H9 (cell line): ENCODE measurements at regions not wholly inside any gene's neighbourhood (a gene's known extent, or its start where the extent isn't known, plus 50 kb on each side); places are given as distances from the start of the nearest gene placed in this dataset.

ENCODE experiments used
- DNase-seq: peaks from one replicate; pipeline ENCODE4 v3.0.0-alpha.2; 2017
- H2AFZ ChIP-seq: one replicate; pipeline ENCODE4 v1.6.1; 2013; ENCODE audit warnings: mild to moderate bottlenecking, low read length, control low read depth, moderate library complexity
- H2AK5ac ChIP-seq: 2 replicates; pipeline ENCODE4 v1.6.1; 2013; ENCODE audit warnings: low read length, control low read depth, mixed read lengths; ENCODE audit not compliant: insufficient read length
- H2BK120ac ChIP-seq: one replicate; pipeline ENCODE4 v1.6.1; 2013; ENCODE audit warnings: low read depth, mild to moderate bottlenecking, low read length, control low read depth, inconsistent platforms; ENCODE audit not compliant: poor library complexity, severe bottlenecking
- H2BK12ac ChIP-seq: 2 replicates; pipeline ENCODE4 v1.6.1; 2013; ENCODE audit warnings: low read length, control low read depth, mixed read lengths, low read depth; ENCODE audit not compliant: insufficient read length
- H2BK15ac ChIP-seq: 2 replicates; pipeline ENCODE4 v1.6.1; 2013; ENCODE audit warnings: low read depth, low read length, control low read depth
- H2BK20ac ChIP-seq: one replicate; pipeline ENCODE4 v1.6.1; 2013; ENCODE audit warnings: low read depth, mild to moderate bottlenecking, low read length, control low read depth, inconsistent platforms; ENCODE audit not compliant: poor library complexity, severe bottlenecking
- H2BK5ac ChIP-seq: 2 replicates; pipeline ENCODE4 v1.6.1; 2013; ENCODE audit warnings: low read length, control low read depth, mixed read lengths; ENCODE audit not compliant: insufficient read length
- H3K14ac ChIP-seq: 2 replicates; pipeline ENCODE4 v1.6.1; 2013; ENCODE audit warnings: low read length, control low read depth; ENCODE audit not compliant: insufficient read depth
- H3K18ac ChIP-seq: 2 replicates; pipeline ENCODE4 v1.6.1; 2013; ENCODE audit warnings: low read depth, mild to moderate bottlenecking, mixed read lengths, low read length, control low read depth; ENCODE audit not compliant: insufficient read length
- H3K23ac ChIP-seq: 2 replicates; pipeline ENCODE4 v1.6.1; 2013; ENCODE audit warnings: low read length, control low read depth, mixed read lengths, low read depth; ENCODE audit not compliant: insufficient read length
- H3K23me2 ChIP-seq: 2 replicates; pipeline ENCODE4 v1.6.1; 2013; ENCODE audit warnings: low read depth, mild to moderate bottlenecking, mixed read lengths, low read length, control low read depth; ENCODE audit not compliant: insufficient read length, poor library complexity, severe bottlenecking
- H3K27ac ChIP-seq: 2 replicates; pipeline ENCODE4 v1.5.1; 2013; ENCODE audit warnings: low read length, control low read depth, mixed read lengths, low read depth; ENCODE audit not compliant: insufficient read length
- H3K27me3 ChIP-seq: 2 replicates; pipeline ENCODE4 v1.6.1; 2013; ENCODE audit warnings: low read length, control low read depth, inconsistent platforms; ENCODE audit not compliant: insufficient read depth
- H3K4ac ChIP-seq: 2 replicates; pipeline ENCODE4 v1.6.1; 2013; ENCODE audit warnings: low read depth, mild to moderate bottlenecking, control low read depth, inconsistent platforms, low read length, moderate library complexity
- H3K4me1 ChIP-seq: 2 replicates; pipeline ENCODE4 v1.6.1; 2013; ENCODE audit warnings: low read length, control low read depth, inconsistent platforms; ENCODE audit not compliant: insufficient read depth
- H3K4me2 ChIP-seq: 2 replicates; pipeline ENCODE4 v1.6.1; 2013; ENCODE audit warnings: low read length, control low read depth, mixed read lengths; ENCODE audit not compliant: insufficient read length, insufficient read depth
- H3K56ac ChIP-seq: 2 replicates; pipeline ENCODE4 v1.6.1; 2013; ENCODE audit warnings: low read depth, mild to moderate bottlenecking, mixed read lengths, low read length, control low read depth; ENCODE audit not compliant: insufficient read length
- H3K79me1 ChIP-seq: 2 replicates; pipeline ENCODE4 v1.6.1; 2013; ENCODE audit warnings: low read depth, mild to moderate bottlenecking, moderate library complexity, low read length, control low read depth, inconsistent platforms; ENCODE audit not compliant: insufficient read depth, poor library complexity, severe bottlenecking
- H3K79me2 ChIP-seq: 2 replicates; pipeline ENCODE4 v1.6.1; 2013; ENCODE audit warnings: low read length, control low read depth, inconsistent platforms; ENCODE audit not compliant: insufficient read depth
- H3K9ac ChIP-seq: 2 replicates; pipeline ENCODE4 v1.6.1; 2013; ENCODE audit warnings: low read length, control low read depth, mixed read lengths; ENCODE audit not compliant: insufficient read length; ENCODE audit errors: extremely low read depth
- H3K9me3 ChIP-seq: one replicate; pipeline ENCODE4 v1.6.1; 2013; ENCODE audit warnings: low read depth, low read length, inconsistent platforms; ENCODE audit not compliant: control insufficient read depth
- H3T11ph ChIP-seq: one replicate; pipeline ENCODE4 v1.6.1; 2013; ENCODE audit warnings: mild to moderate bottlenecking, low read length, control low read depth, inconsistent platforms
- H4K20me1 ChIP-seq: one replicate; pipeline ENCODE4 v1.6.1; 2013; ENCODE audit not compliant: control insufficient read depth, insufficient read length, insufficient read depth
- H4K5ac ChIP-seq: 2 replicates; pipeline ENCODE4 v1.6.1; 2013; ENCODE audit warnings: low read depth, mild to moderate bottlenecking, mixed read lengths, low read length, control low read depth; ENCODE audit not compliant: insufficient read length
- H4K8ac ChIP-seq: replicated peaks from 2 replicates; pipeline ENCODE4 v1.6.1; 2013; ENCODE audit warnings: low read length, control low read depth, mixed read lengths, low read depth; ENCODE audit not compliant: insufficient read length
- H4K91ac ChIP-seq: 2 replicates; pipeline ENCODE4 v1.6.1; 2013; ENCODE audit warnings: low read depth, mild to moderate bottlenecking, moderate library complexity, mixed read lengths, low read length, control low read depth; ENCODE audit not compliant: insufficient read length
- H3K27ac Mint-ChIP-seq, 3 experiments: 2 replicates in 2 of 3; 3 replicates in 1 of 3; pipeline ENCODE4 v1.8.0; 2020 to 2021; ENCODE audit warnings: mixed read lengths in 3 of 3, mild to moderate bottlenecking in 1 of 3, moderate library complexity in 1 of 3
- H3K27me3 Mint-ChIP-seq: 2 replicates; pipeline ENCODE4 v1.8.0; 2021; ENCODE audit warnings: low read depth, mild to moderate bottlenecking, moderate library complexity, mixed read lengths
- H3K36me3 Mint-ChIP-seq, 3 experiments: 2 replicates in 2 of 3; 3 replicates in 1 of 3; pipeline ENCODE4 v1.8.0; 2020 to 2021; ENCODE audit warnings: low read depth in 3 of 3, mixed read lengths in 3 of 3; ENCODE audit not compliant: insufficient read depth in 1 of 3
- H3K4me1 Mint-ChIP-seq, 2 experiments: 2 replicates each; pipeline ENCODE4 v1.8.0; 2020; ENCODE audit warnings: mixed read lengths in 2 of 2
- H3K4me3 Mint-ChIP-seq, 2 experiments: 2 replicates in 1 of 2; 3 replicates in 1 of 2; pipeline ENCODE4 v1.8.0; 2020 to 2021; ENCODE audit warnings: mild to moderate bottlenecking in 2 of 2, mixed read lengths in 2 of 2, moderate library complexity in 1 of 2
- H3K9me3 Mint-ChIP-seq, 2 experiments: 2 replicates in 1 of 2; 3 replicates in 1 of 2; pipeline ENCODE4 v1.8.0; 2020; ENCODE audit warnings: mild to moderate bottlenecking in 2 of 2, mixed read lengths in 2 of 2, moderate library complexity in 1 of 2
- CTCF ChIP-seq: fragments of 200-600 bp; sonication (generic); conservative IDR thresholded peaks from 3 replicates; pipeline ENCODE4 v1.8.0; 2021; ENCODE audit warnings: antibody characterized with exemption, mild to moderate bottlenecking
- WGBS: extraction: QIAGEN DNeasy Blood & Tissue Kit; methylation state at CpG from one replicate; pipeline ENCODE4 v1.1.7; 2013; ENCODE audit warnings: missing lambda C conversion rate, low lambda C conversion rate, mixed read lengths; ENCODE audit not compliant: insufficient read length; ENCODE audit errors: extremely low coverage; 5-methylcytosine and 5-hydroxymethylcytosine counted together

GRCh38 chr18:67865400-67865799, 348.9 kb upstream of the DSEL start:
- Mint-ChIP-seq H3K27ac (no peak overlapping the region), H3K4me3 (no peak overlapping the region)
- WGBS, result no CpG with 5 or more reads among the region's 4 CpGs

More at GRCh38 chr18:67865400-67865799, 348.9 kb upstream of the DSEL start:
- no peak overlapping the region for H2BK20ac ChIP-seq
- H3K79me2 ChIP-seq, result no peaks in the 10 kb centered on the region
- no peak overlapping the region for H2BK12ac ChIP-seq
- no peak overlapping the region for H2AK5ac ChIP-seq
- no peak overlapping the region for H2BK120ac ChIP-seq
- no peak overlapping the region for H3K18ac ChIP-seq
- no peak overlapping the region for H3K4me2 ChIP-seq
- no peak overlapping the region for H4K5ac ChIP-seq
- H3K56ac ChIP-seq, result no peak overlapping the region
- H4K8ac ChIP-seq, result no peak overlapping the region
- no peak overlapping the region for H4K91ac ChIP-seq
- no peak overlapping the region for H3K14ac ChIP-seq
- Mint-ChIP-seq H3K36me3 (no peaks in the 10 kb centered on the region), H3K27me3 (no peaks in the 10 kb centered on the region), H3K4me1 (peaks cover 7 to 8% of the 10 kb centered on the region in 2 experiments), H3K9me3 (peaks cover 0 to 5% of the 10 kb centered on the region in 2 experiments; a peak in 4 of 5 replicates)
- H3K4ac ChIP-seq, result no peak overlapping the region
- H4K20me1 ChIP-seq, result no peaks in the 10 kb centered on the region
- H2BK15ac ChIP-seq, result no peak overlapping the region
- H3K23me2 ChIP-seq, result no peaks in the 10 kb centered on the region
- TF ChIP-seq CTCF, result no peak
- H2AFZ ChIP-seq, result no peak overlapping the region
- H3K23ac ChIP-seq, result no peak overlapping the region
- DNase-seq, result no peak
- no peak overlapping the region for H3K9ac ChIP-seq
- no peaks in the 10 kb centered on the region for H3K79me1 ChIP-seq
- H2BK5ac ChIP-seq, result no peak overlapping the region
- H3K9me3 ChIP-seq, result no peaks in the 10 kb centered on the region
- no peaks in the 10 kb centered on the region for H3K4me1 ChIP-seq
- no peak overlapping the region for H3T11ph ChIP-seq
- no peak overlapping the region for H3K27ac ChIP-seq
- no peaks in the 10 kb centered on the region for H3K27me3 ChIP-seq
